ENCODE measurements at regions not wholly inside any gene's neighbourhood (a gene's known extent, or its start where the extent isn't known, plus 50 kb on each side); places are given as distances from the start of the nearest gene placed in this dataset.

DNA sequence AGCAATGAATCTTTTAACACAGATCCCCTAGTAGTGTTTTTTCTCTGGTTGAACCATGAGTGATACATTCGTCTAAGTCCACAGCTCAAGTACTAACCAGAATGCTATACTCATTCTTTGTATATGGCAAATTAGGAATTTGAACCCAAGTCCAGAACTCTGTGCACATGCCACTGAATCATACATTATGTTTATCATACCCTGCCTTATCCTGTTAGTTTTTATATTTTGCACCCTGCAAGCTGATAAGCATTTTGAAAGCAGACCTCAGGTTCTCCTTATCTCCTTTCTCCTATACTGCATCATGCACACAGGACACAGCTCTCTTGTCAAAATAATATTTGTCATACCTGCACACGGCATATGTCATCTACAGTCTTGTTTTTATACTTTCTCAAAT is 54.6 kb upstream of the ELL2 start:
- DNase-seq: no peak
- Mint-ChIP-seq H3K4me3 (no peak overlapping the region), H3K27me3 (no peaks in the 10 kb centered on the region), H3K9me3 (peaks cover 3% of the 10 kb centered on the region), H3K4me1 (no peaks in the 10 kb centered on the region), H3K27ac (no peak overlapping the region), H3K36me3 (no peaks in the 10 kb centered on the region)
- CTCF ChIA-PET: no interaction called here

DNA sequence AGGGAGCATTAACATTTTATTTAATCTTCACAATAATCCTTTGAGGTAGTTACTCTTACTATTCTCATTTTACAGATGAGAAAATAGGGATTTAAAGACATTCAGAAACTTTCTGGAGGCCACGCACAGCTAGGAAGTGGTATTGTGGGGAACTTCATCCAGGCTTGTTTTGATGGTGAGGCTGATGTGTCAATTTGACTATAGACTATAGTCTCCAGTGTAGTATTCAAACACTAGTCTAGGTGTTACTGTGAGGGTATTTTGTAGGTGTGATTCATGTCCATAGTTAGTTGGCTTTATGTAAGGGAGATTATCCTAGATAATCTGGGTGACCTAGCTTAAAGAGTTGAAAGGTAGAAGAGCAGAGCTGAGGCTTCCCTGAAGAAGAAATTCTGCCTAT is 54.1 kb upstream of the ELL2 start:
- Mint-ChIP-seq H3K9me3 (peaks cover 3% of the 10 kb centered on the region), H3K27me3 (no peaks in the 10 kb centered on the region), H3K27ac (no peak overlapping the region), H3K4me3 (no peak overlapping the region), H3K36me3 (no peaks in the 10 kb centered on the region), H3K4me1 (no peaks in the 10 kb centered on the region)
- CTCF ChIA-PET: no interaction called here
- no peak for DNase-seq

DNA sequence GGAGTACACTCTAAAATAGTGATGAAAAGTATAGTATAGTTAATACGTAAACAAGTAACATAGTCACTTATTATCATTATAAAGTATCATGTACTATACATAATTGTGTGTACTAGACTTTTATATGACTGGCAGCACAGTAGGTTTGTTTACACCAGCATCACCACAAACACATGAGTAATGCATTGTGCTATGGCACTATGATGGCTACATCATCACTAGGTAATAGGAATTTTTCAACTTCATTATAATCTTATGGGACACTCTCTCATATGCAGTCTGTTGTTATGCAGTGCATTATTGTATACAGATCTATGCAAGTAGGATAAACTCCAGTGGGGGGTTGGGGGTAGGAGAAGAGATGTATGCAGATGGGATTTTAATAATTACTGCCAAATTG is 52.7 kb upstream of the ELL2 start:
- H3K4me3 Mint-ChIP-seq: no peak overlapping the region
- CTCF ChIA-PET: no interaction called here

DNA sequence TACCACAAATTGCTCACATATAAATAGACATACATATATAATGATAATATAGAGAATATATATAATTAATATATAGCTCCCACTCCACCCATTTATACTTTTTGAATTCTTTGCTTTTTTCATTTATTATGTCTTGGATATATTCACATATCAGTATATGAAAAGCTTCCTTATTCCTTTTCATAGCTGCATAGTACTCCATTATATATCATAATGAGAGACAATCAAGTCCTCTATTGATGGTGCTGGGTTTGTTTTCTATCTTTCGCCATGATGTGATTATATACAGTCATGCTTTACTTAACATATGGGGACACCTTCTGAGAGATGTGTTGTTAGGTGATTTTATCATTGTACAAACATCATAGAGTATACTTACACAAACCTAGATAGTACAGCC is 51.6 kb upstream of the ELL2 start:
- CTCF ChIA-PET: no interaction called here
- Mint-ChIP-seq H3K9me3 (peaks cover 3% of the 10 kb centered on the region), H3K4me1 (no peaks in the 10 kb centered on the region), H3K4me3 (no peak overlapping the region), H3K27ac (no peak overlapping the region), H3K27me3 (no peaks in the 10 kb centered on the region), H3K36me3 (no peaks in the 10 kb centered on the region)
- no peak for DNase-seq

More for the DNA sequence above, 52.7 kb upstream of the ELL2 start:
- no peak for DNase-seq
- no peaks in the 10 kb centered on the region for H3K36me3 Mint-ChIP-seq
- H3K9me3 Mint-ChIP-seq: peaks cover 3% of the 10 kb centered on the region
- no peaks in the 10 kb centered on the region for H3K27me3 Mint-ChIP-seq
- no peaks in the 10 kb centered on the region for H3K4me1 Mint-ChIP-seq
- H3K27ac Mint-ChIP-seq: no peak overlapping the region

DNA sequence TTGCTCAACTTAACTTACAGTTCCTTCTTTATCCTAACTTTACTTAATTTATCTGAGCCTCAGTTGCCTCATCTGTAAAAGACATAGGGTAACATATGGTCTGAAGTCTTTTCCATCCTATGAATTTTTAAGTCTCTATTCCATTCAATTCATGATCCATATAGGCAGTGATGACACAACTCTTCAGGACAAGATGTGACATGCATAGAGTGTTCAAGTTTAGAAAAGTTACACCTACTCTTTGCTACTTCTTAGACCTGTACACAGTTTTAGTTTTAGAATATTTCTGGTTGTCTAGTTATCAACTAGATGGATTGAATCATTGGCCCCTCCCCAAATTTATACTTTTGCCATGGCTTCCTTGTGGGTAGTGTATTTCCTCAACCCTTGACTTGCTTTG is 50.7 kb upstream of the ELL2 start:
- peaks cover 3% of the 10 kb centered on the region for H3K9me3 Mint-ChIP-seq
- H3K27ac Mint-ChIP-seq: no peak overlapping the region
- H3K4me1 Mint-ChIP-seq: no peaks in the 10 kb centered on the region
- H3K4me3 Mint-ChIP-seq: no peak overlapping the region
- no peak for DNase-seq
- no peaks in the 10 kb centered on the region for H3K27me3 Mint-ChIP-seq
- CTCF ChIA-PET: no interaction called here
- no peaks in the 10 kb centered on the region for H3K36me3 Mint-ChIP-seq
